Nephron (organoid): ENCODE measurements at regions not wholly inside any gene's neighbourhood (a gene's known extent, or its start where the extent isn't known, plus 50 kb on each side); places are given as distances from the start of the nearest gene placed in this dataset.
"Not testable (repeated sequence)": the region's sequence is repeated elsewhere in the genome, so short reads cannot be mapped to it uniquely, and the experiment has no call there.

ENCODE experiments used
- H3K27ac Mint-ChIP-seq, 3 experiments: 2 replicates each; pipeline ENCODE4 v1.8.0; 2020; ENCODE audit warnings: mixed read lengths in 3 of 3, mild to moderate bottlenecking in 2 of 3, moderate library complexity in 1 of 3
- H3K27me3 Mint-ChIP-seq: 2 replicates; pipeline ENCODE4 v1.8.0; 2021; ENCODE audit warnings: low read depth, mild to moderate bottlenecking, moderate library complexity, mixed read lengths
- H3K36me3 Mint-ChIP-seq: 2 replicates; pipeline ENCODE4 v1.8.0; 2020; ENCODE audit warnings: low read depth, mixed read lengths
- H3K4me1 Mint-ChIP-seq: 2 replicates; pipeline ENCODE4 v1.8.0; 2020; ENCODE audit warnings: mixed read lengths
- H3K4me3 Mint-ChIP-seq, 3 experiments: 2 replicates each; pipeline ENCODE4 v1.8.0; 2020; ENCODE audit warnings: mild to moderate bottlenecking in 3 of 3, mixed read lengths in 3 of 3, moderate library complexity in 2 of 3
- H3K9me3 Mint-ChIP-seq: 2 replicates; pipeline ENCODE4 v1.8.0; 2020; ENCODE audit warnings: mixed read lengths
- TF ChIP-seq, protein P1 (sequence below), 3 experiments: fragments of 200-600 bp; sonication (generic); IDR thresholded peaks; one replicate each; pipeline ENCODE4 v1.5.0; 2021; ENCODE audit warnings: antibody characterized with exemption in 3 of 3; ENCODE audit not compliant: unreplicated experiment in 3 of 3

DNA sequence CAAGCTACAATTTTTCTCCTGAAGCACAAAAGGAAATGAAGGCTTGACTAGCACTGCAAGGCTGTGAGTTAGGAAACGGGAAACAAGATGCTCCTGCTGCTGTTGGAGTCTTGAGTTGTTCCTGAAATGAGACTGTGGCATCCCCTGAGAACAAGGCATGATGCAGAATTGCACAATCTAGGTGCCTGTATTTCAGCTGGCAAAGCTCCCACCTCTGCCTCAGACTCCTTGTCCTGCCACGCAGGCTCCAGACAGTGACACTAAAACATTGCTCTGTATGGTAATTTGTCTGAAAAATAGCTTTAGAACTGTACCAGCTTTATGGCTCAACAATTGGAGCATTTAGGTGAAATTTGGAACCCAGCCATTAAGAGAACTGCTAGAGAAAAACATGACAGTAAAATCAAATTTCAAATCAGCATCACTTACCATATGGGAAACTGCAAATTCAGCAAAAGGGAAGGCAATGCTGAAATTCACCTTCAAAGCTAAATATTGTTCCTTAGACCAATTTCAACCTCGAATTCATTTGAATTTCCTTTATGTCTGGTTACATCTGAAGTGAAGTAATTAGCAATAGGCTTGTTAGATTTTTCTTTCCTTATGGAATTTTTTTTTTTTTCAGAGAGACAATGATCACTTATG lies 103.4 kb downstream of the MFAP3L start:
- Mint-ChIP-seq H3K4me3 (no peak overlapping the region), H3K4me1 (peaks cover 5% of the 10 kb centered on the region)

DNA sequence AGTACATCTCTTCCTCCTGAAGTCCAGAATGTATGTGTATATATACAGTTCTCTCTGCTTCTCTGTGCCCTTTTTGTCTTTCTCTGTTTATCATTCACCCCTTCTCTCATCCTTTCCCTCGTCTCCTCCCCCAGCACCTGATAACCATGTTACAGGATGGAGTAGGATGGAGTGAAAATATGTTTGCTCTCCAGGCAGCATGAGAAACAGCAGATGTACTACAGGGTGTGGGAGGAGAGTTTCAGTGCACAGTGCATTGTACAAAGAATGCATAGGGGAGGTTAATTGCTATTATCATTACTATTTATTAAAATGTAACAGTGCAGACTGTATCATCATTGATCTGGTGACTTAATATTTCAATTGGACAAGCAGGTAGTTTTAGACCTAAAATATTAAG lies 104.5 kb downstream of the MFAP3L start:
- Mint-ChIP-seq H3K4me3 (no peak overlapping the region), H3K9me3 (peaks cover 7% of the 10 kb centered on the region), H3K27ac (no peak overlapping the region), H3K4me1 (peaks cover 5% of the 10 kb centered on the region), H3K36me3 (no peaks in the 10 kb centered on the region), H3K27me3 (peaks cover 3% of the 10 kb centered on the region)
- TF ChIP-seq, protein P1, sequence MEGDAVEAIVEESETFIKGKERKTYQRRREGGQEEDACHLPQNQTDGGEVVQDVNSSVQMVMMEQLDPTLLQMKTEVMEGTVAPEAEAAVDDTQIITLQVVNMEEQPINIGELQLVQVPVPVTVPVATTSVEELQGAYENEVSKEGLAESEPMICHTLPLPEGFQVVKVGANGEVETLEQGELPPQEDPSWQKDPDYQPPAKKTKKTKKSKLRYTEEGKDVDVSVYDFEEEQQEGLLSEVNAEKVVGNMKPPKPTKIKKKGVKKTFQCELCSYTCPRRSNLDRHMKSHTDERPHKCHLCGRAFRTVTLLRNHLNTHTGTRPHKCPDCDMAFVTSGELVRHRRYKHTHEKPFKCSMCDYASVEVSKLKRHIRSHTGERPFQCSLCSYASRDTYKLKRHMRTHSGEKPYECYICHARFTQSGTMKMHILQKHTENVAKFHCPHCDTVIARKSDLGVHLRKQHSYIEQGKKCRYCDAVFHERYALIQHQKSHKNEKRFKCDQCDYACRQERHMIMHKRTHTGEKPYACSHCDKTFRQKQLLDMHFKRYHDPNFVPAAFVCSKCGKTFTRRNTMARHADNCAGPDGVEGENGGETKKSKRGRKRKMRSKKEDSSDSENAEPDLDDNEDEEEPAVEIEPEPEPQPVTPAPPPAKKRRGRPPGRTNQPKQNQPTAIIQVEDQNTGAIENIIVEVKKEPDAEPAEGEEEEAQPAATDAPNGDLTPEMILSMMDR (IDR thresholded peaks at IDR 0.05; ENCODE audit: unreplicated experiment in 3 of 3): no peak

More for the DNA sequence above, 103.4 kb downstream of the MFAP3L start:
- Mint-ChIP-seq H3K36me3 (no peaks in the 10 kb centered on the region), H3K27me3 (no peaks in the 10 kb centered on the region), H3K27ac (no peak overlapping the region), H3K9me3 (no peaks in the 10 kb centered on the region)
- TF ChIP-seq, protein P1 (IDR thresholded peaks at IDR 0.05; ENCODE audit: unreplicated experiment in 3 of 3): no peak

DNA sequence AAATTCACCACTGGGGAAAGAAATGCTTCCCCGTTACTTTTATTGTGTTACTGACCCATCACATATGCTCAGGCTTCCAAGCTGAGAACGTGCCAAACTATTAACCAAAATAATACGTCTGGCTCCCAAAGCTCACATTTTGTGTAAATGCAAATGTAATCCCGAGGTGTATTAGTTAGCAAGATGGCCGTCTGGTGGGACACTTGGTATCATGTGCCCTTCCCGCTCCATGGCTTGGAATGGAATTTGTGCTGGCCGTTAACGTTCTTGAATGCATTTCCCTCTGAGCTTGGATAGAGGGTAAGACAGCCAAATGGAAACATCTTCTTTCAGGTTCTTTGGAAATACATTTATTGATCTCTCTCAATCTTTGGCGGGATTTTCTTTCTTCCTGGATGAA lies 105.0 kb downstream of the MFAP3L start:
- Mint-ChIP-seq H3K27me3 (peaks cover 5% of the 10 kb centered on the region), H3K36me3 (no peaks in the 10 kb centered on the region), H3K27ac (no peak overlapping the region), H3K9me3 (peaks cover 10% of the 10 kb centered on the region), H3K4me1 (peaks cover 5% of the 10 kb centered on the region), H3K4me3 (no peak overlapping the region)
- TF ChIP-seq, protein P1 (IDR thresholded peaks at IDR 0.05; ENCODE audit: unreplicated experiment in 3 of 3): no peak

DNA sequence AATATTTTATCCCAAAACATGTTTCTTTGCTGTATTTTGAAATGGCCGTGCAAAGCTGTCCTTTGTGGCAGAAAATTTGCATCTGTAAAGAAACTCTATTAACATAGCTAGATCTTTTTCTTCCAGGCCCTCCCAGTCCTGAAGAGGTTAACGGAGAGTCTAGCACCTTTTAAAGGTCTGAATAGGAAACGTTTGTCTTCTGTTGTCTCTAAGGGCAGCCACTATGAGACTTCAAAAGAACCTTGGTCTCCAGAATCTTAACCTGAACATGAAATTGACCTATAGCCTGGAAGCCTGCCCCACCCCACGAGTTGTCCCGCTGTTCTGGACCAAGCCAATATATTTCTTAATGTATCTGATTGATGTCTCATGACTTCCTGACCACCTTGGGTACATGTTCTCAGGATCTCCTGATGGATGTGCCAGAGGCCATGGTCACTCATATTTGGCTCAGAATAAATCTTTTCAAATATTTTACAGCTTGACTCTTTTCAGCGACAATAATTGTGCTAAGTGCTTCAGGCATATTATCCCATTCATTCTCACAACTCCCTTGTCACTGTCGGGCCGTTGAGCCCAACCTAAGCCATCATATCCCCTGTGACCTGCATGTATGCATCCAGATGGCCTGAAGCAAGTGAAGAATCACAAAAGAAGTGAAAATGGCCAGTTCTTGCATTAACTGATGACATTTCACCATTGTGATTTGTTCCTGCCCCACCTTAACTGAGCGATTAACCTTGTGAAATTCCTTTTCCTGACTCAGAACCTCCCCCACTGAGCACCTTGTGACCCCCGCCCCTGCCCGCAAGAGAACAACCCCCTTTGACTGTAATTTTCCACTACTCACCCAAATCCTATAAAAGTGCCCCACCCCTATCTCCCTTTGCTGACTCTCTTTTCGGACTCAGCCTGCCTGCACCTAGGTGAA lies 106.7 kb downstream of the MFAP3L start:
- not testable (repeated sequence) for H3K27me3 Mint-ChIP-seq, H3K27ac Mint-ChIP-seq, H3K4me1 Mint-ChIP-seq, H3K36me3 Mint-ChIP-seq, H3K4me3 Mint-ChIP-seq
- peaks cover 13% of the 10 kb centered on the region for H3K9me3 Mint-ChIP-seq

DNA sequence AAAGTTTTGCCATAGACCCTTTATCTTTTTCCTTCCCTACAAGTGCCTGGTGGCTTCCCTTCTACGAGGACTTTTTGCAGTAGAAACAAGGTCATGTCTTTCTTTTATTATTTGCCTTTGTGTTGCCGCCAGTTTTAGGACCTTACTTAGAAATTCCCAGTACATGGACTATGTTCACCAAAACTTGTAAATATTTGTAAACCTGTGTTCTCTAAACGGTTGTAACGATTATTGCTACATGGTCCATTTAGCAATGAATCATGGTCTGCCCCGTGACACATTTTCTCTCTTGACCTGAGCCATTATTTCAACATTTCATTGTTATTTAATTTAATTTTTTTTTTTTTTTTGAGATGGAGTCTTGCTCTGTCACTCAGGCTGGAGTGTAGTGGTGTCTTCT lies 110.7 kb downstream of the MFAP3L start:
- Mint-ChIP-seq H3K36me3 (no peaks in the 10 kb centered on the region), H3K27me3 (peaks cover 5% of the 10 kb centered on the region), H3K4me3 (no peak overlapping the region), H3K9me3 (peaks cover 13% of the 10 kb centered on the region), H3K4me1 (no peaks in the 10 kb centered on the region), H3K27ac (no peak overlapping the region)
- TF ChIP-seq, protein P1 (IDR thresholded peaks at IDR 0.05; ENCODE audit: unreplicated experiment in 3 of 3): no peak

DNA sequence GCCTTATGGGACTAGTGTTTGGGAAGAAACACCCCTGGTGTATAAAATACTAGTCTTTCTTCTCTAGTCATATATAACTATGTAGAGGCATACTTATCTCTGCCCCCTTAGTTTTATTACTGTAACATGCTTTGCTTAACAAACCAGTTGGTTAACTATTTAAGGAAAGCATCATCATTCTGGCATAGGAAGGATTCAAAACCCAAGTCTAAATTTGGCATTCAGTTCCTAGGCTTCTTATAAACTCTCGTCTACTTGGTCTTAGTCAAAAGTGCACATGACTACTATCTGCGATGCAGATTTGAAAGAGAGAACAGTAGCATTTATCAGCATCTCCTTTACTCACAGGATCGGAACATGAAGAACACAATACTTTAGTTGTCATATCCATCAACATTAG lies 111.3 kb downstream of the MFAP3L start:
- TF ChIP-seq, protein P1 (IDR thresholded peaks at IDR 0.05; ENCODE audit: unreplicated experiment in 3 of 3): no peak
- no peak overlapping the region for H3K27ac Mint-ChIP-seq
- peaks cover 13% of the 10 kb centered on the region for H3K9me3 Mint-ChIP-seq
- no peaks in the 10 kb centered on the region for H3K36me3 Mint-ChIP-seq
- H3K4me1 Mint-ChIP-seq: peaks cover 3% of the 10 kb centered on the region
- peaks cover 5% of the 10 kb centered on the region for H3K27me3 Mint-ChIP-seq
- H3K4me3 Mint-ChIP-seq: no peak overlapping the region
